Endothelial cell of hepatic sinusoid (primary cell): ENCODE measurements at regions not wholly inside any gene's neighbourhood (a gene's known extent, or its start where the extent isn't known, plus 50 kb on each side); places are given as distances from the start of the nearest gene placed in this dataset.

Source experiments
- in situ Hi-C: cut with HindIII; loops from 2 replicates; pipeline ENCODE4 v1.10.0; 2017; ENCODE audit warnings: low sequenced_read_pairs

- in situ Hi-C loops = no loop called here
Measured at GRCh38 chr18:71919211-71919610, 624.9 kb downstream of the CBLN2 start.

GRCh38 chr18:71913641-71914040 is 630.5 kb downstream of the CBLN2 start:
- in situ Hi-C loops = no loop called here

GRCh38 chr18:71902482-71902881 is 641.7 kb downstream of the CBLN2 start:
- in situ Hi-C loops = no loop called here

GRCh38 chr18:71899707-71900472 is 644.3 kb downstream of the CBLN2 start:
- in situ Hi-C loops = no loop called here

- in situ Hi-C loops = no loop called here
Measured at GRCh38 chr18:71899183-71899582, 645.0 kb downstream of the CBLN2 start.

GRCh38 chr18:71887509-71887908 is 656.6 kb downstream of the CBLN2 start:
- in situ Hi-C loops = no loop called here

- in situ Hi-C loops = no loop called here
Measured at GRCh38 chr18:71878226-71878625, 665.9 kb downstream of the CBLN2 start.

GRCh38 chr18:71873695-71874094 is 670.4 kb downstream of the CBLN2 start:
- in situ Hi-C loops = no loop called here

GRCh38 chr18:71865888-71866287 is 678.3 kb downstream of the CBLN2 start:
- in situ Hi-C loops = no loop called here

GRCh38 chr18:71850602-71851001 is 693.5 kb downstream of the CBLN2 start:
- in situ Hi-C loops = no loop called here

GRCh38 chr18:71849407-71849806 is 694.7 kb downstream of the CBLN2 start:
- in situ Hi-C loops = no loop called here

GRCh38 chr18:71846716-71847115 is 697.4 kb downstream of the CBLN2 start:
- in situ Hi-C loops = no loop called here

GRCh38 chr18:71844814-71845213 is 699.3 kb downstream of the CBLN2 start:
- in situ Hi-C loops = no loop called here

- in situ Hi-C loops = no loop called here
Measured at GRCh38 chr18:71842666-71843065, 701.5 kb downstream of the CBLN2 start.

- in situ Hi-C loops = no loop called here
Measured at GRCh38 chr18:71837547-71837946, 706.6 kb downstream of the CBLN2 start.

GRCh38 chr18:71832946-71833617 is 711.1 kb downstream of the CBLN2 start:
- in situ Hi-C loops = no loop called here

GRCh38 chr18:71831039-71831438 is 713.1 kb downstream of the CBLN2 start:
- in situ Hi-C loops = no loop called here

GRCh38 chr18:71827301-71827700 is 716.8 kb downstream of the CBLN2 start:
- in situ Hi-C loops = no loop called here

- in situ Hi-C loops = no loop called here
Measured at GRCh38 chr18:71815305-71815704, 728.8 kb downstream of the CBLN2 start.

GRCh38 chr18:71809711-71810110 is 734.4 kb downstream of the CBLN2 start:
- in situ Hi-C loops = no loop called here

- in situ Hi-C loops = no loop called here
Measured at GRCh38 chr18:71808616-71809015, 735.5 kb downstream of the CBLN2 start.

- in situ Hi-C loops = no loop called here
Measured at GRCh38 chr18:71807586-71807985, 736.6 kb downstream of the CBLN2 start.
